ENCODE measurements at regions not wholly inside any gene's neighbourhood (a gene's known extent, or its start where the extent isn't known, plus 50 kb on each side); places are given as distances from the start of the nearest gene placed in this dataset.

DNA sequence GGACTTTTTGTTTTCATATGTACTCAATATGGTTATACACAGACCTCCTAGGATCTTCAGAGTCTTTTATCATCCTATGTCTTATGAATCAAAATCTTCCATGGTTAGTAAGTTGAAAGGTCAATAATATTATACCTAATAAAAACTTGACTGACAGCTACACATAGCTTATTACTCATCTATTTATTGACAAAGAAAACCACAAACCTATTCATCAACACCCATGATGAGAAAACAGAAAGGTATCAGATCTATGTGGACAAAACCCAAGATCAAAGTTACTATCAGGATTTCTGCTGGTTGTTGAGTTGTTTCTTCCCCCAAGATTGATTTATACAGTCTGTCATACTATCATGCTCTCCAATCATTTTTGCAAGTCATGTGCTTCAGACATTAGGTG lies 460.1 kb upstream of the MANEA start:
- intact Hi-C loops (cut with DNase I), result no loop called here
- no peak for DNase-seq
- H3K27ac ChIP-seq, result no peak overlapping the region
- no peak overlapping the region for H3K4me3 ChIP-seq (replicated peaks in 1 of 3)
- H3K4me1 ChIP-seq, result no peaks in the 10 kb centered on the region
- H3K27me3 ChIP-seq, result no peaks in the 10 kb centered on the region
- TF ChIP-seq POLR2A (IDR thresholded peaks at IDR 0.05), result no peak
- TF ChIP-seq, protein P1, sequence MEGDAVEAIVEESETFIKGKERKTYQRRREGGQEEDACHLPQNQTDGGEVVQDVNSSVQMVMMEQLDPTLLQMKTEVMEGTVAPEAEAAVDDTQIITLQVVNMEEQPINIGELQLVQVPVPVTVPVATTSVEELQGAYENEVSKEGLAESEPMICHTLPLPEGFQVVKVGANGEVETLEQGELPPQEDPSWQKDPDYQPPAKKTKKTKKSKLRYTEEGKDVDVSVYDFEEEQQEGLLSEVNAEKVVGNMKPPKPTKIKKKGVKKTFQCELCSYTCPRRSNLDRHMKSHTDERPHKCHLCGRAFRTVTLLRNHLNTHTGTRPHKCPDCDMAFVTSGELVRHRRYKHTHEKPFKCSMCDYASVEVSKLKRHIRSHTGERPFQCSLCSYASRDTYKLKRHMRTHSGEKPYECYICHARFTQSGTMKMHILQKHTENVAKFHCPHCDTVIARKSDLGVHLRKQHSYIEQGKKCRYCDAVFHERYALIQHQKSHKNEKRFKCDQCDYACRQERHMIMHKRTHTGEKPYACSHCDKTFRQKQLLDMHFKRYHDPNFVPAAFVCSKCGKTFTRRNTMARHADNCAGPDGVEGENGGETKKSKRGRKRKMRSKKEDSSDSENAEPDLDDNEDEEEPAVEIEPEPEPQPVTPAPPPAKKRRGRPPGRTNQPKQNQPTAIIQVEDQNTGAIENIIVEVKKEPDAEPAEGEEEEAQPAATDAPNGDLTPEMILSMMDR (IDR thresholded peaks at IDR 0.05), result no peak
- no peaks in the 10 kb centered on the region for H3K36me3 ChIP-seq
- no peaks in the 10 kb centered on the region for H3K9me3 ChIP-seq

DNA sequence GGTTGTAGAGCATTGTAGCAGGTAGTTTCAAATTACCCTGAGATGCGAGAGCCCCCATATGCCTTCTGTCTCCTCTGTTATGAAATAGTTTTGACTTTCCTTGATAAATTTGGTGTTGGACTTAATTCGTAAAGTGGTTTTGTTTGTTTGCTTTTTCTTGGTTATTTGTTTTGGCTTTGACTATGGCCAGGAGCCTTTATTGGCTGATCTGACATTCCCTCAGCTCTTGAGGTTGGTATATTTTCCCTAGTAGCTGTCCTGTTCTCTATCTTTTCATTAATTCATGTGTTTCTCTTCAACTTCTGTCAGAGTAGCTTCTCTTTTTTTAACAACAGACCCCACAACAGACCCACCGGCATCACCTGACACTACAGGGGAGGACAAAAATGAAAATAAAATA lies 457.4 kb upstream of the MANEA start:
- DNase-seq, result no peak
- intact Hi-C loops (cut with DNase I), result no loop called here
- Histone ChIP-seq H3K36me3 (no peaks in the 10 kb centered on the region), H3K4me1 (no peaks in the 10 kb centered on the region), H3K27ac (no peak overlapping the region), H3K27me3 (no peaks in the 10 kb centered on the region), H3K4me3 (replicated peaks in 1 of 3) (no peak overlapping the region), H3K9me3 (no peaks in the 10 kb centered on the region)
- WGBS, 2 donors, result 79 to 82% methylated on average over 3 of the region's 3 CpGs
- TF ChIP-seq POLR2A (IDR thresholded peaks at IDR 0.05), result no peak
- TF ChIP-seq, protein P1 (IDR thresholded peaks at IDR 0.05), result no peak

DNA sequence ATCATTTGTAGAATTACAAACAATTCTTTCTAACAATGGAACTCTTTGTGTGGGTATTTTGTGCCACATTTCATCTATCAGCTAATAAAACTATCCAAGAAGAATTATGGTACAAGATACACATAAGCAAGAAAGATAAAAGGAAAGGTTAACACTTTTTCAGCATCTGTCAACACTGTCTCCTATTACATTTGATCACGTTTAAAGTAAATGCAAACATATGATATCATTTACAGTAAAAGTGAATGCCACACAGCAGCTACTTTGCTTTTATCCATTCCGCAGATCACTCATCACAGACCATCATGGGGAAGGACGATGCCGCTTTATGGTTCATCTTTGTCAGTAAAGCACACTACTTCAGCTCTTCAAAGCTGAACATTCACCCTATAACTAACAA lies 456.4 kb upstream of the MANEA start:
- Histone ChIP-seq H3K9me3 (no peaks in the 10 kb centered on the region), H3K4me3 (replicated peaks in 1 of 3) (no peak overlapping the region), H3K27ac (no peak overlapping the region), H3K36me3 (no peaks in the 10 kb centered on the region), H3K4me1 (no peaks in the 10 kb centered on the region), H3K27me3 (no peaks in the 10 kb centered on the region)
- no peak for TF ChIP-seq POLR2A (IDR thresholded peaks at IDR 0.05)
- TF ChIP-seq, protein P1 (IDR thresholded peaks at IDR 0.05), result no peak
- intact Hi-C loops (cut with DNase I), result no loop called here
- DNase-seq, result no peak
- 85 to 86% methylated on average over 4 of the region's 4 CpGs for WGBS, 2 donors

DNA sequence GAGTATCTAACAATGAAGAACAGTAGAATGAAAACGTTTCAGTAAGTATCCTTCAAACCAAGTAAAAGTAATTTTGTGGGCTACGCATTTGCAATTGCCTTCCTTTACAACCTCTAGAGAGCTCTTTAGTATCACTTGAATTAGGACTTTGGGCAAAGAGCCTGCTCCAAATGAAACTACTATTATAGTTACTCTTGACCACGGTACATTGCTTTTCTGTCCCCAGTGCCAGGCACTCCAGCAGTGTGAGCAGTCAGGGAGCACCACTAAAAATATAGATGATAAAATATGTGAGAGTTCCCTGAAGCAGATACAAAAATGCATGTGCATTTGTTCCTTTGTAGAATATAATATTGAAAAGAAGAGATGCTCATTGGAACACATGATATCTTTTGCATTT lies 450.1 kb upstream of the MANEA start:
- Histone ChIP-seq H3K4me3 (replicated peaks in 1 of 3) (no peak overlapping the region), H3K27me3 (no peaks in the 10 kb centered on the region), H3K27ac (no peak overlapping the region), H3K9me3 (no peaks in the 10 kb centered on the region), H3K4me1 (no peaks in the 10 kb centered on the region), H3K36me3 (no peaks in the 10 kb centered on the region)
- TF ChIP-seq, protein P1 (IDR thresholded peaks at IDR 0.05), result no peak
- no peak for TF ChIP-seq POLR2A (IDR thresholded peaks at IDR 0.05)
- DNase-seq, result peak; percentile 65 to 71
- WGBS, 2 donors, result 28 to 32% methylated on average over 3 of the region's 3 CpGs
- intact Hi-C loops (cut with DNase I), result no loop called here

DNA sequence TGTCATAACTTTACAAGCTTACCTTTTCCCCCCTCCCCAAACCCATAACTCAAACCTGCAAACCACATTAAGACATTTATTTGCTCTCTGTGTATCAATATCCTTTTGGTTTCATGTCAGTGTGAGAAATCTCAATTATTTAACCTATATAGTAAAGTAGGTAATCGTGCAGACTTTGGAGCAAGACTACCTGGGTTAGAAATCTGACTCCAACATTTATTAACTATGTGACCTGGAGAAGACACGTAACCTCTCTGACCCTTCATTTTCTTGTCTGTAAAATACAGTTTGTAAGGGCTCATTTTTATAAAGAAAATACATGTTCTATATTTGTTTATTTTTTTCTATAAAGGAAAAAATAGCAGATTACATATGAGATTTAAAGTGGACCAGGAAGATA lies 448.9 kb upstream of the MANEA start:
- 82 to 85% methylated on average over 2 of the region's 2 CpGs for WGBS, 2 donors
- H3K27me3 ChIP-seq, result no peaks in the 10 kb centered on the region
- TF ChIP-seq, protein P1 (IDR thresholded peaks at IDR 0.05), result no peak
- TF ChIP-seq POLR2A (IDR thresholded peaks at IDR 0.05), result no peak
- H3K4me1 ChIP-seq, result no peaks in the 10 kb centered on the region
- no peak overlapping the region for H3K4me3 ChIP-seq (replicated peaks in 1 of 3)
- H3K27ac ChIP-seq, result no peak overlapping the region
- no peaks in the 10 kb centered on the region for H3K36me3 ChIP-seq
- intact Hi-C loops (cut with DNase I), result no loop called here
- no peaks in the 10 kb centered on the region for H3K9me3 ChIP-seq
- DNase-seq, result no peak

Measured in thyroid gland (tissue), 4 donors.